Hematopoietic multipotent progenitor cell (in vitro differentiated cells): ENCODE measurements at regions not wholly inside any gene's neighbourhood (a gene's known extent, or its start where the extent isn't known, plus 50 kb on each side); places are given as distances from the start of the nearest gene placed in this dataset.

Experiments used
- DNase-seq, 3 donors: peaks; one replicate each; pipeline ENCODE4 v3.0.0-alpha.2; 2011 to 2015; ENCODE audit warnings: low read depth in 2 of 3, low spot score in 2 of 3

DNA sequence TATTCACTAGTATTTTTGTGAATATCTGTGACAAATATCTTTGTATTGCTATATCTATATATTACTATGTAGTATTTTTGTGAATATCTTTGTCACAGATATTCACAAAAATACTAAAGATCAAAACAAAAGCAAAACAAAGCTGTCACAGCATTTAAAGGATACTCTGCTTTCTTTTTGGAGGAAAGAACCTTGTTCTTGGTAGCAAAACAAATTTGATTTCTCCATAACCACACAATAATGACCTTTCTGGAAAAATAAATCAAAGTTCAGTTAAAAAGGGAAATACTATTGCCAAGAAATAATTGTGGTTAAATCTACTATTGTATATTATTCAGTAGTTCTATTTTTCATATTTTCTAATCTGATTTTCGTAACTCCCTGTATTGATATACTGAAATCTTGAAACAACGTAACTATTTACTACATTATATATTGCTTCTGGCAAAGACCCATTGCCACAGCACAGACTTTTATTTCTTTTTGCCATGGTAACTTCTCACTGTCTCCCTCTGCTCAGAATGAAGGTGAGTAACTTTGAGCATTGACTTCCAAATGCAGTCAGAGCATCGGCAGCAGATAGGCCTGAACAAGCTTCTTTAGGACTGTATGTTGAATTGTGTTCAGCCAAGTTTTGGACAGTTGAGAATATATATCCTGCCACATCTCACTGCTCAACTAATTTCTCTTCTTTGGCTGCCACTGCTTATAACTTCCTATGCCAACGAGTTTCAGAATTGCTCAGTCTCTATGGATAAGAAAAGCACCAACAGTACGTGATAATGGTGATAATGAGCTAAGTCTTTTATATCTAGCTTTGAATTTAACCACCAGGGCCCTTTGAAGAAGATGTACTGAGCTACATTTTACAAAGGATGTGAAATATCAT, 1097.2 kb upstream of the GJE1 start:
- DNase-seq, result no peak

DNA sequence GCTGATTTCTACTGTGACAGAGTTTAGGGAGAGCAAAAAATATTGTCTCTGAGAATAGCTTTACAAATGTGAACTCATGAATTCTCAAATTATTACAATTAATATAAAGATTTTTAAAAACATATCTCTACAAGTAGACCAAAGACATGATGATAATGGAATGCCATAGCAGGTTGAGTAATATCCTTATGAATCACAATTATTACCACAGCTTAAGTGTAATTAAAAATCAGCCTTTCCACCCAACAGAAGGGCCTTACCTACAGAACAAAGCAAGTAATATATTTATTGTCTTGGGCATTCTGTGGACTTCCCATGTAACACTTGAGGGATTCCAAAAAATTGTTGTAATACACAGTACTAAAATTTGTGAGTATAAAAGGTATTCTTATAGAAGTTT, 1099.6 kb upstream of the GJE1 start:
- DNase-seq, result no peak

DNA sequence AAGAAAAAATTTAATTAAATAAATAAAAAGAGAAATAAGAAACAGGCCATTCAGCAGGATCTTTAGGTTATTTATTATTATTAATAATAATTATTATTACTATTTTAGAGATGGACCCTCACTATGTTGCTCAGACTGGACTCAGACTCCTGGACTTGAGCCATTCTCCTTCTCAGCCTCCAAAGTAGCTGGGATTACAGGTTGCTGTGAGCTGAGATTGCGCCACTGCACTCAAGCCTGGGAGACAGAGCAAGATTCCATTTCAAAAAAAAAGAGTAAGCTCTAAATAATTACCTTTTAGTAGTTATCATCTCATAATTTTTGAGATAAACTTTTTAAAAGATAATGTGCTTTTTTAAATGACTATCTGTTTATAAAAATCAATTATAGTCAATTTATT, 1102.8 kb upstream of the GJE1 start:
- DNase-seq, result no peak

DNA sequence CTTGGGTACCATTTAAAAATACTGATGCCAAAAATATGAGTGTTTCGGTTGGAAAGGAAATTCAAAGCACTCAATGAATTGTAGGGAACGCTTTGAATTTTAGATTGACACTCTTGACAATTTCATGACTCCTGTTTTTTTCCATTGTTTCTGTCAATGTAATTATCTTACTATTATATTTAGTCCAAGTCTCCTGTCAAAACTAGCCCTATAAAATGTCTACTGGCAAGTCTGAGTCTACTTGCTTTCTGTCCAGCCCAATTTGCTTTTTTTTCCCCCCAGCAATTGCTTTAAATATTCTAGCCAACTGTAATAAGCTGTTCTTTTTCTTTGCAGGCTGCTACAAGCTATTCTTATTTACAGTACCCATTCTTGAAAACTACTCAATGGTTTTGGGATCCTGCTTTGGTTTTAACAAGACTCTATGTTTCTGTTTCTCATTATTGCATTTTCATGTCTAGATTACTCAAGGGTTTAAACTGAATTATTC, 1103.9 kb upstream of the GJE1 start:
- DNase-seq, result no peak

DNA sequence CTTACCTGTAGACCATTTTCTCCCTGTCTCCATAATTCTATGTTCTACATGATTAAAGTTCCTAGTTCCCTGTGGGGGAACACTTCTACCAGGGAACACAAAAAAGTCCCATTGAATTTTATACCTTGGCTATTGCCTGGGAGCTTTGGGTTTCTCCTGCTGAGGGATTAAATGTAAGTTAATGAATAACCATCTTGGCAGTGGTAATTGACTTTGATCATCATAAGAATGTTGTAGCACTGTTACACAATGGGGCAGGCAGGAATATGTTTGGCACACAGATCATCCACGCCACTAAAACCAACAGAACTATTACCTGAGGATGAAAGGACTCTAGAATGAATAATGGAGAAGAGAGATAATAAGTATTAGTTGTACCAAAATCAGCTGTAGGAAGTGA, 1106.2 kb upstream of the GJE1 start:
- no peak for DNase-seq

DNA sequence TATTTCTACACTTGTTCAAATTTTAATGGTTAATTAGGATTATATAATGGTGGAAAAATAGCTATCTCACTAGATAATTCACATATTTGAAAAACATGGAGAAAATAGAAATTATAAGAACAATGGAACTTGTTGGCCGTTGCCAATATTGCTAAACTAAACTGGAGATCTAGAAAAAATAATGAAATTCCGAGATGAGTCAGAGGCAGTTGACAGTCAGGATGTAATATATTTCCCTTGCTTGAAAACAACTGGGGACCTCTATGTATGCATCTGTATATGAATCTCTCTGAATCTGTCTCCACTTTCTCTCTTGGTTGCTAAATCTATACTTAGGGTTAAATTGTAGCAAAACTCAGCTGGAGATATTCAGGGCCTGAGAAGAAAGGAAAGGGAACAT, 1108.2 kb upstream of the GJE1 start:
- no peak for DNase-seq

DNA sequence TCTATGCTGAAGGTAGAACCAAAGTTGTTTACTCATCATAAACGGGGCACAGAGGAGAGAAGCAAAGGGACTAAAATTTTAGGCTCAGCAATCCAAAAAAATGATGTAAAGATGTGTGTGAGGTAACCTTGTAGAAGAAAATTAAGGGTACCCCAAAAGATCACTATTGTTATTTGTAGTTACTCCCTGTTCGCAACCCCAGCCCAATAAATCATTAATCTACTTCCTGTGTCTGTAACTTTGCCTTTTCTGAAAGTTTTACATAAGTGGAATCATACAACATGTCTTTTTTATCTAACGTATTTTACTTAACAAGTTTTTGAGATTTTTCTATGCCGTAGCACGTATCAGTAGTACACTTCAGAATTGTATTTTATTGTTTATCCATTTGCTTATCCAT, 1114.8 kb upstream of the GJE1 start:
- DNase-seq, result no peak

DNA sequence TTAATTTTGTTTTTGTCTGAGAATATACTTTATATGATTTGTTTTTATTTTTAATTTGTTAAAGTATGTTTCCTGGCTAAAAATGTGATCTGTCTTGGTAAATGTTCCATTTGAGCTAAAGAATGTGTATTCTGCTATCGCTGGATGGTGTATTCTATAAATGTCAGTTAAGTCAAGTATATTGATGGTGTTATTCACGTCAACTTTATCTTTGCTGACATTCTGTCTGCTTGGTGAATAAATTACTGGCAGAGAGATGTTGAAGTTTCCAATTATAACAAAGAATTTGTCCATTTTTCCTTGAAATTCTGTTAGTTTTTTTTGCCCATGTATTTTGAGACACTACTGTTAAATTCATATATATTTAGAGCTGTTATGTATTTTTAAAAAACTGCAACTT, 1131.8 kb upstream of the GJE1 start:
- DNase-seq, result no peak

DNA sequence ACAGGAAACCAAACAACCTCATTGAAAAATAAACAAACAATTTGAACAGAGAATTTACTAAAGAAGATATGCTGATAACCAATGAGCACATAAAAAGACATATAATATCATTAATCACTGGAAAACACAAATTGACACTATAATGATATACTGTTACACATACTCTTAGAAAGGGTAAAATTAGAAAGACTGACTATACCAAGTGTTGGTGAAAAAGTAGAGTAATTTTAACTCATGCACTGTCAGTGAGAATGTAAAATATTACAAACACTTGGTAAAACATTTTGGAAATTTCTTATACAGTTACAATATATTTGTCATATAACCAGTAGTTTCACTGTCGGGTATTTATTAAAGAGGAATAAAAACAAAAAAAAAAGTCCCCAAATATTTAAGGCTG, 1139.2 kb upstream of the GJE1 start:
- no peak for DNase-seq

DNA sequence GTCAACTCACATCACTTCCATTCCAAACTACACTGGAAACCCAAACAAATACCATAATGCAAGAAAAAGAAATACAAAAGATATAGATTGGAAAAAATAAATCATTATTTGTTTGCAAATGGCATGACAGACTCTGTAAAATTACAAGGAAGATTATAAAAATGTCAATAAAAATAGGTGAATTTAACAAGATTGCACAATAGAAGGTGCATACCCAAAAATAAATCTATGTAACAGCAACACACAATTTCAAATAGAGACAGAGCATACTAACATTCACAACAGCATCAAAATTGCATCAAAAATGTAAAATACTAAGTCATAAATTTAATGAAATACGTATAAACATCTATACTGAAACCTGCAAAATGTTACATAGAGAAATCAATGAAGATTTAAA, 1140.0 kb upstream of the GJE1 start:
- no peak for DNase-seq

DNA sequence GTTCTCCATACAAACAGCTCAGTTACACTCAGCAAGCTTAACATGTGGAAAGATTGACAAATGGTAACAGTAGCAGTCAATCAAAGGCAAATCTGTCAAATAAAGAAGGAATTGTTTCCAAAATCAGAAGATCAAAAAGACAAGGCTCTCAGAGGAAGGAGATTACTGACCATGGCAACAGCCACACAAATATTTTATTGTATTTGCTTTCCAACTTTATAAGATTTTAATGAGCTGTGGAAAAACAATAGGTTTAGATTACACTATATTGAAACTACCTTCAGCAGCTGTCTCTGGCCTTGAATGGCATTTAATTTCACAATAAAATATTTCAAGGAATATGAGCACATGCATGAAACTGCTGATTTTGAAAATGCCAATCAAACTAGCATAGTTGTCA, 1143.9 kb upstream of the GJE1 start:
- DNase-seq, result no peak

DNA sequence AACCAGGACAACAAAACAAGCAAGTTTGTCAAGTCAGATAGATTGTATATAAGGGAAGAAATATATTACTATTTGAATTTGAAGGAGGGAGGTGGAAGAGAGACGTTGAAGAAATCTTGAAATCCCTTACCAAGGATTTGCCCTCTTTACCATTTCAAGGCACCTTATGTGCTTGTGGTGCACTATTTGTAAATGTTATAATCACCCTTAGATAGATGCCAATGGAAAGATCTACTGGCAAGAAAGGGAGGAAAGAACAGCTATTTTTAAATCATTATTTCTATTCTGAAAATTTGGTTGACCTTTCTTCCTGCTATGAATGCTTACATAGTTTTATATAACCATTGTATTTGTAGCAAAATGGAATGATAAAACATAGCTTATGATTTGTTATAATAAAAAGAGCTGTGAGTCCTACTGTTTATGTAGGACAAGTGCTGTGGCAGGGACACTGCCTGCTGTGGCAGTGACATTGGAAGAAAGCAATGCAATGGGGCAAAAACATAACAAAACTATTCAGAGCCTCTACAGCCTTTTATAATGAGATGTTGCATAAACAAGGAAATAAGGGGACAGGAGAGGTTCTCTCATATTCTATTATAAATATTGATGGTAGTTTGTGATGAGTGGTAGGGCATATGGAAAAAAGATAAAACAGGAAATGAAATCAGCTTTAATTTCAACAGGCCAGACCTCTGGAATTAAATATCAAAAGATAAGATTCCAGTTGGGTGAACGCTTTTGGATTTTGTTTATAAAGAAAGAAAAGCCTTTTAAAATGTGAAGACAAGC, 1145.2 kb upstream of the GJE1 start:
- no peak for DNase-seq

DNA sequence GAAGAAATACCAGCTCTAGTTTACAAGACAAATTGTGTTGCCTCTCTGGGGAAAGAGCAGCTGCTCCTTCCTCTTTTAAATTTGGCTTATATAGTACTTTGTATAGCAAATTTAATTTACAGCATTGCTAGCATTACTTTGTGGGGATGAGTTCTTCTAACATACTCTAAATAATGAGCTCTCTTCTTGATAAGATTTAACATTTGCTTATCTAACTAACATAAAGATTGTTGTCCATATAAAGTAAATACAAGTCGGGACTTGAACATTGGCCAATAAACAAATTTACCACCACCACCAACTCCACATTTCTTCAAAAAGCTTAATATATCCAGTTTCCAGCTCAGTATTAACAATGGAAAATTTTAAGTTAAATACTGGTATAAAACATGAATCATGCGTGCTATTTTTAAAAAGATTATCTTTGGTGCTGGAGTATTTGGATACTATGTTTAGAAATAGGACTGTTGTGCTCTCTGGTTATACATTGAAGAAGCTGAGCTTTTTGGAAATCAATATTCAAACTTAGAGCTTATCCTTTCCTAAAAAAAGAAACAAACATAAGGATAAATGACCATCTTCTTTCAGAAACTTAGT, 1146.9 kb upstream of the GJE1 start:
- DNase-seq, result no peak

DNA sequence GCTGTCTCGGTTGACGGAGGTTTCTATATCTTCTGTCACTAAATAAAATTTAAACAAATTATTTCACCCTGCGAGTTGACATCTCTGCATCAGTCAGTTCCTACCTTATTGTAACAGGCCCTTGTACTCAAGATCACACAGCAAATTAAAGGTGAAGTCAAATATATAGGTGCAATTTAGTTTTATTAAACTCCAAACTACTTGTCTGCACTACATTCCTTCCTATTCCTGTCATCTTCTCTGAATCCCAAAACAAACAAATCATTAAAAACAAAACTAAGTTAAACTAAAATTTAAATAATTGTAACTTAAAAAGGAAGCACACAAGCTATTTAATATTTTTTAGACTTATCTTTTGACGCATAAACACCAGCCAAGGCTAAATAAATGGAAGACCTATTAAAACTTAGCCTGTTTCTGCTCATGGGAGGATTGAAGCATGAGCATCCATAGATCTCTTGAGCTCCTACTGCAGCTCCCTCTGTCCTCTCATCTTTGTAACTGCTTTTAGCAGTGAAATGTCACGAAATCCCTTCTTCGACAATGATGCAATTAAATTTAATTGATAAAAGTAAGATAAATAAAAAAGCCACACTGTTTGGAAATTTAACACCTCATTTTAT, 1152.3 kb upstream of the GJE1 start:
- no peak for DNase-seq

DNA sequence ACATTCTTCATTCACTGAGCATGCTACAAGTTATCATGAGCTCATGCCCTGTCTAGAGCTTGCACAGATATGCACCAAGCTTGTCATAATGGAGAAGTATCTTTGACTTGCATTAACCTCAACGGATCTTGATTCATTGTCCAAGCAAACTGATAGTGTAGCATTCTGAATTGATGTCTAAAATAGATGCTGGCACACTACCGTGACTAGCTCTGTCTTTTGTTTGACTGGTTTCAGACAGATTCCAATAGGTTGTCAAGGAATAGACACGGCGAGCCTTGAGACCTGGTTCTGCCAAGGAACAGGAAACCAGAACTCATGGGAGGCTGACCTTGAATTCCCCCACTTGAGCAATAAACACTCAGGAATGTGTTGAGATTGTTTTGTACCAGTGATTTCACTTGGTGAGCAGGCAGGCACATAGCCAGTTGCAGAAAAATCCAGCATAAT, 1153.1 kb upstream of the GJE1 start:
- no peak for DNase-seq

DNA sequence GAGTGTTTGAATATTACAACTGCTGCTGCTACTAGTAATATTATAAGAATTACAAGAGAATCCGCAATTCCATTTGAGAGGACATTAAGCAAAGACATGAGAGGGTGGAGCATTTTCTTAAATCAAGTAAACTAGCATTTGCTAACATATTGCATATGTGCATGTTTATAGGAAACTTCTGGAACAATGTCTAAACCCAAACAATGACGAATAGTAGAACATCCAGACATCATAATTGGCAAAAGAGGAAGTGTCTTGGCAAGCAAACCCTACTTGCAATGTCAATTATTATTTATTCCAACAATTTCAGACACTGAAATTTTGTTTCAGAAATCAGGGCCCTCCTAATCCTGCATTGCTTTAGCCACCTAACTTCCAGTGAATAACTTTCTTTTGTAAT, 1155.3 kb upstream of the GJE1 start:
- DNase-seq, result no peak

DNA sequence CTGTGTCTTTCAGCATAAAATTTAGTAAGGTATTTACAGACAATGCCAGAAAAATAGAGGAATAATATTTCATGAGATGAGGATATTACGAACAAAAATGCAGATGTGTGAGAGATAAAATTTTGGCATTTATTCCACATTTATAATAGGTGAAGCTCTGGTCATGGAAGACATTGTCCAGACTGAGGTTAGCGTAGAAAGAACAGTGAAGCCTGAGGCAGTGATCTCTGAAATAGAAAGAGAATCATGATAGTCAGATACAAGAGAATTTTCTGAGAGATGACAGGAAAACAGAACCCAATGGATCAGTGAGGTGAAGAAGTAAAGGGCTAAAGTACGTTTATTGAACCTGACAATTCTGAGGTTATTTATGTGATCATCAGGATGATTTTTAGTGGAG, 1155.9 kb upstream of the GJE1 start:
- DNase-seq, result no peak

DNA sequence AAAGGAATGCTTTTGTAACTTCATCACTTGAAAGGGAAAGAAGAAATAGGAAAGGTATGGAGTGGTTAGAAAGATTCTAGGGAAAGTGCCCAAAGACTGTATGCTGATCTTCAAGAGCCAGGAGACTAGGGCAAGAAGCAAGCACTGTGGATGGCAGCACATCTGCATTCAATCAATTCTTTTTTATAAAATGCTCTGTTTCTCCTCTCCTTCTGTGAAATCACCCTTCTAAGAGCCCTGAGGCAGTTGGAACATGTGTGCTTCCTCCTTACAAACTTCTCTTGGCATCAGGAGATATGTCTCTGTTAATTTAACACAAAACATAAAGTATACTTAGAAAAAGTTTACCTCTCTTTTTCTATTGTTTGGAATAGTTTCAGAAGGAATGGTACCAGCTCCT, 1162.2 kb upstream of the GJE1 start:
- DNase-seq, result no peak

DNA sequence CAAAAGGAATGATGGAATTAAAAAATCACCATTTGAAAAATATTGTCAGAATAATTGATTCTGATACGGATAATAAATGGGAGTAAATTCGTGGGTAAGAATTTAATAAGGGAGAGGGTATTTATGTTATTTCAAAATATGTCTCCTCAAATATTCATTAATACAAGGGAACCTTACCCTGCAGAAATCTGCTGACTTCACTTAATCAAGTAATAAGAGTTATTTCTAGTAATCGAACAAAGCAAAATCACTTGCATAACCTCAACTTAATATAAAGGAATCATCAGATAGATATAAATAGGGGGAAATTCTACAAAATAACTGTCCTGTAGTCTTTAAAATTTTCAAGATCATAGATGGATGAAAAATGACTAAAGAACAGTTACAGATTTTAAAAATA, 1164.7 kb upstream of the GJE1 start:
- no peak for DNase-seq

DNA sequence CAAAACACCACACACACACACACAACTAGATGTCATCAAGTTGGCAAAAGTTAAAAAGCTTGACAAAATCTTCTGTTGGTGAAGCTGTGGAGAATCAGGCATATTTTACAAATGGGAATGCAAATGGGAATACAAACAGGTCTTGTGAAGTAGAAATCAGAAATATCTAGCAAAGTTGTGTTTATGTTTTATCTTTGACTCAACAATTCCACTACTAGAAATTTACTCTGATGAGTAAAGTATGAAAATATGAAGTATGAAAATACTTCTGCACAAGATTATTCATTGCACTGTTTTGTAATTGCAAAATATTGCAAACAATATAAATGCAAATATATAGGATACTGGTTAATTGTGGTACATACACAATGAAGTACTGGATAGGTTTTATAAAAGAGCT, 1166.0 kb upstream of the GJE1 start:
- no peak for DNase-seq

DNA sequence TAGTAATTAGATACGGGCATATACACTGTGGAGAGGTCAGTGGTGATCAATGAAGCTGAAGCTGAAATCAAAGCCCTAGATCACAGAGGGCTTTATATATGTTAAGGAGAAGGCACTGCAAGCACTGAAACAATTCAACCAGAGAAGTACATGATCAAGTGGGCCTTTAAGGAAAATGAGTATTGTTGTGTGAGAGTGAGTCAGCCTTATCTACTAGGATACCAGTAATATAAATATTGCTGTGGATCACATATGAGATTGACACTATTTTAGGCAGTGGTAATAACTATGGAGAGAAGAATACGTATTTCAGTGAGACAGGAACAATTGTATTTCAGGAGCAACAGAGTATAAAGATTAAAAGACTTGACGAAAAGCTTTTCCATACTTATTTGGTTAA, 1172.2 kb upstream of the GJE1 start:
- no peak for DNase-seq
